ENCODE measurements at regions not wholly inside any gene's neighbourhood (a gene's known extent, or its start where the extent isn't known, plus 50 kb on each side); places are given as distances from the start of the nearest gene placed in this dataset.

DNA sequence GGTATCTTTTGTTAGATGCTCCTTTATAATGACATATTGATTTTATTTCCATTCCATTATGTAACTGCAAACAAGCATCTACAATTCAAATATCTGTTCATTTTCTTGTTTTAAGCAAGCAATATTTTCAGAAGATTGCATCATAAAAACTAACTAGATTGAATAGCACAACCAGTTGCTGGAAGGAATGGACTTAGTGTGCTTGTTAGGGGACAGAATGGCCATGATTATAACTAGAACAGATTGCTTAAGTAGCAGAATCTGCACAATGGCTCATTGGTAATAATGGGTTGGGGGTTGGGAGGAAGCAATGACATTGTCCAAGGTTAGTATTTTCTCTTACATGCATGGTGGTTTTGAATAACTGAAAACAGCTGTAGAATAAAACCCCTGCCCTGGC lies 939.5 kb downstream of the SLC16A7 start:
- H3K4ac ChIP-seq (replicated peaks; ENCODE audit: insufficient read length, low read depth, low read length), result no peak overlapping the region
- H3K4me3 ChIP-seq (ENCODE audit: extremely low read depth in 1 of 4, insufficient read depth in 2 of 4, low read depth in 3 of 4, low read length in 4 of 4), result no peak overlapping the region
- ChIA-PET POLR2A (ENCODE audit: partially characterized antibody) (no interaction called here), CTCF (ENCODE audit: partially characterized antibody) (no interaction called here)
- no peak overlapping the region for H4K5ac ChIP-seq (ENCODE audit: insufficient read length, low read depth, low read length)
- no peaks in the 10 kb centered on the region for H3K27me3 ChIP-seq (replicated peaks in 1 of 4; ENCODE audit: control insufficient read depth in 3 of 4, extremely low read depth in 1 of 4, insufficient read depth in 3 of 4, low read length in 3 of 4)
- H3K36me3 ChIP-seq (ENCODE audit: control insufficient read depth in 2 of 4, insufficient read depth in 4 of 4, low read length in 3 of 4), result no peaks in the 10 kb centered on the region
- H3K27ac ChIP-seq (ENCODE audit: low read depth, low read length), result no peak overlapping the region
- H2BK120ac ChIP-seq (replicated peaks; ENCODE audit: low read depth, low read length), result no peak overlapping the region
- no peak overlapping the region for H4K91ac ChIP-seq (replicated peaks; ENCODE audit: insufficient read length, low read length)
- no peak overlapping the region for H3K4me2 ChIP-seq (ENCODE audit: insufficient read depth in 1 of 2, low read depth in 2 of 2, low read length in 2 of 2)
- H2BK12ac ChIP-seq (ENCODE audit: low read depth, low read length), result no peak overlapping the region
- no peak overlapping the region for H2BK20ac ChIP-seq (ENCODE audit: low read length)
- H2AK5ac ChIP-seq (ENCODE audit: low read depth, low read length), result no peak overlapping the region
- no peak overlapping the region for H4K8ac ChIP-seq (ENCODE audit: extremely low read depth, insufficient read depth, low read length)
- DNase-seq (ENCODE audit: low read depth in 1 of 2, low spot score in 2 of 2) (no peak), FAIRE-seq (no peak)
- no peaks in the 10 kb centered on the region for H3K23me2 ChIP-seq (ENCODE audit: low read depth, low read length)
- no peaks in the 10 kb centered on the region for H4K20me1 ChIP-seq (replicated peaks in 1 of 2; ENCODE audit: control insufficient read depth in 1 of 2, insufficient read depth in 2 of 2, low read length in 2 of 2)
- no peak overlapping the region for H2BK5ac ChIP-seq (ENCODE audit: low read depth, low read length)
- no peaks in the 10 kb centered on the region for H3K79me1 ChIP-seq (ENCODE audit: low read depth, low read length)
- no peaks in the 10 kb centered on the region for H3K79me2 ChIP-seq (ENCODE audit: control insufficient read depth in 1 of 2, insufficient read depth in 2 of 2, low read length in 2 of 2)
- no peak overlapping the region for H2AFZ ChIP-seq (ENCODE audit: low read length)
- TF ChIP-seq KDM1A (IDR thresholded peaks at IDR 0.05; ENCODE audit: borderline replicate concordance, low read length), result no peak
- TF ChIP-seq SIX5 (IDR thresholded peaks at IDR 0.05; ENCODE audit: low read depth, low read length), result no peak
- TF ChIP-seq, protein P1, sequence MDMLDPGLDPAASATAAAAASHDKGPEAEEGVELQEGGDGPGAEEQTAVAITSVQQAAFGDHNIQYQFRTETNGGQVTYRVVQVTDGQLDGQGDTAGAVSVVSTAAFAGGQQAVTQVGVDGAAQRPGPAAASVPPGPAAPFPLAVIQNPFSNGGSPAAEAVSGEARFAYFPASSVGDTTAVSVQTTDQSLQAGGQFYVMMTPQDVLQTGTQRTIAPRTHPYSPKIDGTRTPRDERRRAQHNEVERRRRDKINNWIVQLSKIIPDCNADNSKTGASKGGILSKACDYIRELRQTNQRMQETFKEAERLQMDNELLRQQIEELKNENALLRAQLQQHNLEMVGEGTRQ (IDR thresholded peaks at IDR 0.05; ENCODE audit: low read length), result no peak
- TF ChIP-seq SP4 (IDR thresholded peaks at IDR 0.05; ENCODE audit: low read length), result no peak
- no peak for TF ChIP-seq TAF7 (optimal IDR thresholded peaks at IDR 0.05; ENCODE audit: borderline replicate concordance, low read depth, low read length)
- TF ChIP-seq, protein P2, sequence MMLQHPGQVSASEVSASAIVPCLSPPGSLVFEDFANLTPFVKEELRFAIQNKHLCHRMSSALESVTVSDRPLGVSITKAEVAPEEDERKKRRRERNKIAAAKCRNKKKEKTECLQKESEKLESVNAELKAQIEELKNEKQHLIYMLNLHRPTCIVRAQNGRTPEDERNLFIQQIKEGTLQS (IDR thresholded peaks at IDR 0.05; ENCODE audit: insufficient read depth, low read depth, low read length), result no peak
- no peak for TF ChIP-seq SAP30 (IDR thresholded peaks at IDR 0.05; ENCODE audit: insufficient read depth, insufficient replicate concordance, low read length)
- TF ChIP-seq ASH2L (IDR thresholded peaks at IDR 0.05; ENCODE audit: low read length), result no peak
- TF ChIP-seq KDM5A (IDR thresholded peaks at IDR 0.05; ENCODE audit: low read length), result no peak
- no peak for TF ChIP-seq RAD21 (IDR thresholded peaks at IDR 0.05 in 1 of 2, conservative IDR thresholded peaks at IDR 0.05 in 1 of 2; ENCODE audit: low read depth in 2 of 2, low read length in 2 of 2)
- no peak for TF ChIP-seq CBX8 (IDR thresholded peaks at IDR 0.05; ENCODE audit: borderline replicate concordance, low read depth, low read length)
- no peak for TF ChIP-seq HDAC2 (IDR thresholded peaks at IDR 0.05; ENCODE audit: borderline replicate concordance in 1 of 2, low read depth in 2 of 2, low read length in 2 of 2)
- TF ChIP-seq CTBP2 (IDR thresholded peaks at IDR 0.05; ENCODE audit: borderline replicate concordance, insufficient read depth, insufficient read length, low read length), result no peak
- no peak overlapping the region for H3K9ac ChIP-seq (replicated peaks in 1 of 4; ENCODE audit: extremely low read depth in 1 of 4, low read depth in 3 of 4, low read length in 3 of 4)
- H3K4me1 ChIP-seq (replicated peaks in 1 of 4; ENCODE audit: control insufficient read depth in 3 of 4, insufficient read depth in 4 of 4, low read length in 3 of 4), result no peaks in the 10 kb centered on the region
- H3K18ac ChIP-seq (ENCODE audit: extremely low read depth, low read length), result no peak overlapping the region
- no peak overlapping the region for H3K56ac ChIP-seq (replicated peaks; ENCODE audit: insufficient read length, low read depth, low read length)
- no peak overlapping the region for H3K14ac ChIP-seq (ENCODE audit: insufficient read length)
- H2BK15ac ChIP-seq (ENCODE audit: low read length), result no peak overlapping the region
- H3K9me3 ChIP-seq (ENCODE audit: insufficient read depth in 2 of 2, low read depth in 1 of 2, low read length in 1 of 2), result no peaks in the 10 kb centered on the region
- H3K23ac ChIP-seq (ENCODE audit: insufficient read length), result no peak overlapping the region
